A549 (cell line): ENCODE measurements at regions not wholly inside any gene's neighbourhood (a gene's known extent, or its start where the extent isn't known, plus 50 kb on each side); places are given as distances from the start of the nearest gene placed in this dataset.

Source experiments
- ATAC-seq, 2 experiments: fragments of 200-7000 bp in 1 of 2; fragments of >200 bp in 1 of 2; cut with Nextera tagmentation in 1 of 2; cut with Tn5 transposase in 1 of 2; 3 replicates each; pipeline versions ENCODE4 v1.8.0 to v1.9.1; 2018 to 2020; ENCODE audit warnings: mild to moderate bottlenecking in 1 of 2, moderate library complexity in 1 of 2
- CTCF ChIA-PET: fragments of 300-600 bp; sonication (Branson Sonifier 250); formaldehyde crosslinking; extraction: SDS; loops from one replicate; lab custom pipeline; 2021; ENCODE audit warnings: antibody characterized with exemption, inconsistent platforms; lab: Yijun Ruan, JAX
- POLR2A ChIA-PET: fragments of 350-600 bp; formaldehyde crosslinking; extraction: SDS; loops from one replicate; lab custom pipeline; 2021; ENCODE audit warnings: antibody characterized with exemption, inconsistent platforms; lab: Yijun Ruan, JAX
- DNase-seq, 2 experiments: peaks; one replicate each; pipeline versions ENCODE4 v3.0.0 to v3.0.0-alpha.2; 2011 to 2016; ENCODE audit warnings: low read depth in 1 of 2, low spot score in 1 of 2
- FAIRE-seq: peaks from 2 replicates; lab custom pipeline; 2011; peaks lifted over from hg19 to GRCh38; lab: Jason Lieb, UNC
- H3K27ac ChIP-seq, 2 experiments: fragments of >200 bp; sonication (Bioruptor Twin); formaldehyde crosslinking; 3 replicates each; pipeline ENCODE4 v1.5.1; 2016 to 2017
- H3K4me1 ChIP-seq: fragments of >200 bp; sonication (Bioruptor Twin); formaldehyde crosslinking; 3 replicates; pipeline ENCODE4 v1.6.1; 2016
- H3K4me2 ChIP-seq: fragments of >200 bp; sonication (Bioruptor Twin); formaldehyde crosslinking; 3 replicates; pipeline ENCODE4 v1.6.1; 2016
- H3K4me3 ChIP-seq: fragments of >200 bp; sonication (Bioruptor Twin); formaldehyde crosslinking; 3 replicates; pipeline ENCODE4 v1.5.1; 2016
- H3K9me3 ChIP-seq: fragments of >200 bp; sonication (Bioruptor Twin); formaldehyde crosslinking; 3 replicates; pipeline ENCODE4 v1.6.1; 2016
- CBX8 ChIP-seq: fragments of 200-600 bp; sonication (generic); IDR thresholded peaks from 2 replicates; pipeline ENCODE4 v1.6.1; 2016
- CEBPB ChIP-seq, 2 experiments: fragments of >200 bp in 1 of 2; sonication (Bioruptor Twin) in 1 of 2; formaldehyde crosslinking in 1 of 2; IDR thresholded peaks; 2 replicates each; pipeline ENCODE4 v1.6.1; 2012 to 2016
- CHD4 ChIP-seq: fragments of 200-600 bp; sonication (generic); IDR thresholded peaks from 2 replicates; pipeline ENCODE4 v1.6.1; 2016; ENCODE audit warnings: antibody characterized with exemption, mild to moderate bottlenecking, borderline replicate concordance
- EHF ChIP-seq: fragments of 250-450 bp; sonication (Bioruptor Pico); IDR thresholded peaks from 2 replicates; pipeline ENCODE4 v1.5.0; 2020; ENCODE audit warnings: mild to moderate bottlenecking
- ESRRA ChIP-seq: fragments of 150-350 bp; IDR thresholded peaks from 2 replicates; pipeline ENCODE4 v1.6.1; 2014; ENCODE audit warnings: mild to moderate bottlenecking, low read length, borderline replicate concordance
- FOSB ChIP-seq: fragments of 250-450 bp; sonication (Bioruptor Pico); IDR thresholded peaks from 2 replicates; pipeline ENCODE4 v1.5.0; 2020; ENCODE audit warnings: mild to moderate bottlenecking, moderate library complexity
- FOSL2 ChIP-seq, 2 experiments: fragments of 450-650 bp in 1 of 2; fragments of >200 bp in 1 of 2; sonication (Bioruptor Twin) in 1 of 2; formaldehyde crosslinking; IDR thresholded peaks; 2 replicates each; pipeline versions ENCODE4 v1.5.0 to v1.6.1; 2016 to 2020; ENCODE audit warnings: mild to moderate bottlenecking in 1 of 2, moderate library complexity in 1 of 2
- FOXS1 ChIP-seq: fragments of 250-450 bp; sonication (Bioruptor Pico); IDR thresholded peaks from 2 replicates; pipeline ENCODE4 v1.5.0; 2020; ENCODE audit warnings: mild to moderate bottlenecking, moderate library complexity
- GATA3 ChIP-seq: IDR thresholded peaks from 2 replicates; pipeline ENCODE4 v1.6.1; 2012; ENCODE audit warnings: borderline replicate concordance
- HDAC2 ChIP-seq: fragments of 200-600 bp; sonication (generic); IDR thresholded peaks from 2 replicates; pipeline ENCODE4 v1.6.1; 2016
- HOXA7 ChIP-seq: fragments of 250-450 bp; sonication (Bioruptor Pico); IDR thresholded peaks from 2 replicates; pipeline ENCODE4 v1.5.0; 2020; ENCODE audit warnings: mild to moderate bottlenecking, moderate library complexity
- HOXB13 ChIP-seq: fragments of 250-450 bp; sonication (Bioruptor Pico); IDR thresholded peaks from 2 replicates; pipeline ENCODE4 v1.5.0; 2020; ENCODE audit warnings: low read depth, mild to moderate bottlenecking, moderate library complexity
- JUN ChIP-seq, 2 experiments: fragments of >200 bp; sonication (Bioruptor Twin); formaldehyde crosslinking; IDR thresholded peaks; 2 replicates in 1 of 2; 3 replicates in 1 of 2; pipeline ENCODE4 v1.6.1; 2016 to 2017
- JUNB ChIP-seq: fragments of >200 bp; sonication (Bioruptor Twin); formaldehyde crosslinking; IDR thresholded peaks from 2 replicates; pipeline ENCODE4 v1.6.1; 2016
- MAFK ChIP-seq: fragments of 450-650 bp; IDR thresholded peaks from 2 replicates; pipeline ENCODE4 v1.6.1; 2014; ENCODE audit not compliant: partially characterized antibody
- MAZ ChIP-seq: fragments of 150-350 bp; IDR thresholded peaks from 2 replicates; pipeline ENCODE4 v1.6.1; 2014; ENCODE audit warnings: antibody characterized with exemption, low read depth, low read length, borderline replicate concordance
- NFE2L2 ChIP-seq: fragments of 150-350 bp; conservative IDR thresholded peaks from 2 replicates; pipeline ENCODE4 v1.6.1; 2014; ENCODE audit warnings: low read length
- NR3C1 ChIP-seq: fragments of >200 bp; sonication (Bioruptor Twin); formaldehyde crosslinking; IDR thresholded peaks from 3 replicates; pipeline ENCODE4 v1.6.1; 2017
- PHF8 ChIP-seq: fragments of 200-600 bp; sonication (generic); IDR thresholded peaks from 2 replicates; pipeline ENCODE4 v1.6.1; 2016; ENCODE audit warnings: low read depth, mild to moderate bottlenecking, antibody characterized with exemption, moderate library complexity, borderline replicate concordance
- POLR2A ChIP-seq: IDR thresholded peaks from 2 replicates; pipeline ENCODE4 v1.6.1; 2012; ENCODE audit warnings: mild to moderate bottlenecking, low read length
- POLR2AphosphoS2 ChIP-seq: conservative IDR thresholded peaks from 2 replicates; pipeline ENCODE4 v1.6.1; 2012; ENCODE audit warnings: low read length, improper control_type of control experiment, inconsistent platforms
- RAD21 ChIP-seq, 2 experiments: fragments of >200 bp in 1 of 2; sonication (Bioruptor Twin) in 1 of 2; formaldehyde crosslinking in 1 of 2; IDR thresholded peaks in 1 of 2; conservative IDR thresholded peaks in 1 of 2; 2 replicates in 1 of 2; 3 replicates in 1 of 2; pipeline ENCODE4 v1.6.1; 2012 to 2018; ENCODE audit warnings: inconsistent platforms in 1 of 2
- RCOR1 ChIP-seq: fragments of 150-350 bp; IDR thresholded peaks from 2 replicates; pipeline ENCODE4 v1.6.1; 2014; ENCODE audit warnings: antibody characterized with exemption, low read length, low read depth
- RFX5 ChIP-seq: fragments of 450-650 bp; IDR thresholded peaks from 2 replicates; pipeline ENCODE4 v1.7.1; 2014; ENCODE audit warnings: antibody characterized with exemption, mild to moderate bottlenecking, moderate library complexity
- USF2 ChIP-seq: fragments of 450-650 bp; IDR thresholded peaks from 2 replicates; pipeline ENCODE4 v1.6.1; 2014; ENCODE audit warnings: antibody characterized with exemption
- ZFP36 ChIP-seq: fragments of 450-650 bp; IDR thresholded peaks from 2 replicates; pipeline ENCODE4 v1.6.1; 2014; ENCODE audit warnings: borderline replicate concordance; ENCODE audit not compliant: partially characterized antibody
- WGBS: methylation state at CpG from one replicate; pipeline ENCODE4 v1.1.6; 2017; ENCODE audit errors: missing lambda C conversion rate; 5-methylcytosine and 5-hydroxymethylcytosine counted together
- TF ChIP-seq, protein P1 (sequence below): IDR thresholded peaks from 2 replicates; pipeline ENCODE4 v1.6.1; 2012
- TF ChIP-seq, protein P2 (sequence below): fragments of >200 bp; sonication (Bioruptor Twin); formaldehyde crosslinking; IDR thresholded peaks from 2 replicates; pipeline ENCODE4 v1.6.1; 2016
- TF ChIP-seq, protein P3 (sequence below): fragments of >200 bp; sonication (Bioruptor Twin); formaldehyde crosslinking; IDR thresholded peaks from 3 replicates; pipeline ENCODE4 v1.6.1; 2016
- TF ChIP-seq, protein P4 (sequence below): fragments of 250-450 bp; sonication (Bioruptor Pico); IDR thresholded peaks from 2 replicates; pipeline ENCODE4 v1.5.0; 2020; ENCODE audit warnings: low read depth, mild to moderate bottlenecking, moderate library complexity
- TF ChIP-seq, protein P5 (sequence below): IDR thresholded peaks from 2 replicates; pipeline ENCODE4 v1.6.1; 2012

DNA sequence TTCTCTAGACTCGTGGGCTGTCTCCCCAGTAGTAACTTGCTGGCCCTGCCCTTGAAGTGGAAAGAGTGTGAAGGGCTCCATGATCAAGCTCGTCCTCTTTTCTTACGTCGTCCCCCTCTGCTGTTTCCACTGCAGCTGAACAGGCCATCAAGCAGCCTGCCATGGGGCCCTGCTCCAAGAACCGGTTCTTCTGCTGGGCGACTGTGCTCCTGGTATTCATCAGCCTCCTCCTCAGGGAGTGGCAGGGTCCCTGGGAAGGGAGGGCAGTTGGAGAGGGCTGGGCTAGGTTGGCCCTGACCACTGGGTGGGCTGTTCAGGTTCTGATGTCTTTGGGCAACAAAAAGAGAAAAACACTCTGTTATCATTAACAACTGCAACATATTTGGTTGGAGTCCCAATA, 151.5 kb downstream of the FCRL5 start:
- WGBS = 27% methylated on average over 6 of the region's 6 CpGs
- Histone ChIP-seq H3K27ac (no peak overlapping the region), H3K4me2 (no peak overlapping the region), H3K4me3 (no peak overlapping the region), H3K4me1 (no peaks in the 10 kb centered on the region), H3K9me3 (no peaks in the 10 kb centered on the region)
- FAIRE-seq (no peak), DNase-seq (no peak), ATAC-seq (0 out of 6 replicates have a peak, but pooled peaks of 1 of the 2 experiments have one; percentile 11)
- ChIA-PET POLR2A (no interaction called here), CTCF (interaction anchor here (1.1 kb wide), 1 partner anchor 88 kb away, joined by 5 read pairs; no protein-coding TSS in a partner anchor)
- TF ChIP-seq HOXA7 (CRISPR knock-in tag) (no peak), POLR2AphosphoS2 (no peak), FOXS1 (no peak), PHF8 (no peak), CEBPB (IDR thresholded peaks at IDR 0.05) (no peak), RFX5 (no peak), POLR2A (no peak), RAD21 (conservative IDR thresholded peaks at IDR 0.05 in 1 of 2, IDR thresholded peaks at IDR 0.05 in 1 of 2) (no peak), RCOR1 (no peak), NFE2L2 (no peak), FOSL2 (IDR thresholded peaks at IDR 0.05) (no peak), FOSL2 (CRISPR knock-in tag; IDR thresholded peaks at IDR 0.05) (no peak), GATA3 (no peak), JUN (IDR thresholded peaks at IDR 0.05) (no peak), MAFK (no peak)
- TF ChIP-seq, protein P1, sequence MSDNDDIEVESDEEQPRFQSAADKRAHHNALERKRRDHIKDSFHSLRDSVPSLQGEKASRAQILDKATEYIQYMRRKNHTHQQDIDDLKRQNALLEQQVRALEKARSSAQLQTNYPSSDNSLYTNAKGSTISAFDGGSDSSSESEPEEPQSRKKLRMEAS = no peak
- TF ChIP-seq, protein P2, sequence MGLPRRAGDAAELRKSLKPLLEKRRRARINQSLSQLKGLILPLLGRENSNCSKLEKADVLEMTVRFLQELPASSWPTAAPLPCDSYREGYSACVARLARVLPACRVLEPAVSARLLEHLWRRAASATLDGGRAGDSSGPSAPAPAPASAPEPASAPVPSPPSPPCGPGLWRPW = no peak

DNA sequence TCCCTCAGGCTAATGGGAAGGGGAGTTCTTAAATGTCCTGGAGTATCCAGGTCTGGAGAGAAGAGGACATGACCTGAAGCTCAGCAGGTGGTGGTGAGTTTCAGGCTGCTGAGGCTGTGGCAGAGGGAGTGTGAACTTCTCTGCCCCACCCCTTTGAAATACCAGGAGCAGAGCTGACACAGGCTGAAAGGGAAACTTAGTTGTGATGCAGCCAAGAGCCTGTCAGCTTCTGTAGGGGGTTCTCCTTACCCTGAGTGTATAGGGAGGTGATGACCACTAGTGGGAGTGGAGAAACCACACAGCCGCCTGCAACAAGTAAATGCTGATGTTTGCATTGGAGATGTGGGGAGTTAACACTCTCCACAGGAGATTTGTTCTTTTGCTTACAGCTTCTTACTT, 152.3 kb downstream of the FCRL5 start:
- 16% methylated on average over 1 of the region's 1 CpG for WGBS
- ATAC-seq = peak; percentile 64 to 74; a peak in 5 of 6 replicates

GRCh38 chr1:157399343-157399983, 152.9 kb downstream of the FCRL5 start:
- WGBS = 2% methylated on average over 3 of the region's 3 CpGs
- TF ChIP-seq JUNB (no peak), CBX8 (no peak), CHD4 (no peak), HDAC2 (no peak), NR3C1 (no peak), ZFP36 (no peak), ESRRA (no peak), USF2 (no peak), FOSB (CRISPR knock-in tag) (no peak), PHF8 (no peak), FOXS1 (no peak), HOXB13 (CRISPR knock-in tag) (no peak), RFX5 (no peak), EHF (no peak)
- TF ChIP-seq, protein P3, sequence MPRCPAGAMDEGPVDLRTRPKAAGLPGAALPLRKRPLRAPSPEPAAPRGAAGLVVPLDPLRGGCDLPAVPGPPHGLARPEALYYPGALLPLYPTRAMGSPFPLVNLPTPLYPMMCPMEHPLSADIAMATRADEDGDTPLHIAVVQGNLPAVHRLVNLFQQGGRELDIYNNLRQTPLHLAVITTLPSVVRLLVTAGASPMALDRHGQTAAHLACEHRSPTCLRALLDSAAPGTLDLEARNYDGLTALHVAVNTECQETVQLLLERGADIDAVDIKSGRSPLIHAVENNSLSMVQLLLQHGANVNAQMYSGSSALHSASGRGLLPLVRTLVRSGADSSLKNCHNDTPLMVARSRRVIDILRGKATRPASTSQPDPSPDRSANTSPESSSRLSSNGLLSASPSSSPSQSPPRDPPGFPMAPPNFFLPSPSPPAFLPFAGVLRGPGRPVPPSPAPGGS = no peak
- TF ChIP-seq, protein P4, sequence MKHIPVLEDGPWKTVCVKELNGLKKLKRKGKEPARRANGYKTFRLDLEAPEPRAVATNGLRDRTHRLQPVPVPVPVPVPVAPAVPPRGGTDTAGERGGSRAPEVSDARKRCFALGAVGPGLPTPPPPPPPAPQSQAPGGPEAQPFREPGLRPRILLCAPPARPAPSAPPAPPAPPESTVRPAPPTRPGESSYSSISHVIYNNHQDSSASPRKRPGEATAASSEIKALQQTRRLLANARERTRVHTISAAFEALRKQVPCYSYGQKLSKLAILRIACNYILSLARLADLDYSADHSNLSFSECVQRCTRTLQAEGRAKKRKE (CRISPR knock-in tag) = no peak
- TF ChIP-seq, protein P5, sequence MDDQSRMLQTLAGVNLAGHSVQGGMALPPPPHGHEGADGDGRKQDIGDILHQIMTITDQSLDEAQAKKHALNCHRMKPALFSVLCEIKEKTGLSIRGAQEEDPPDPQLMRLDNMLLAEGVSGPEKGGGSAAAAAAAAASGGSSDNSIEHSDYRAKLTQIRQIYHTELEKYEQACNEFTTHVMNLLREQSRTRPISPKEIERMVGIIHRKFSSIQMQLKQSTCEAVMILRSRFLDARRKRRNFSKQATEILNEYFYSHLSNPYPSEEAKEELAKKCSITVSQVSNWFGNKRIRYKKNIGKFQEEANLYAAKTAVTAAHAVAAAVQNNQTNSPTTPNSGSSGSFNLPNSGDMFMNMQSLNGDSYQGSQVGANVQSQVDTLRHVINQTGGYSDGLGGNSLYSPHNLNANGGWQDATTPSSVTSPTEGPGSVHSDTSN = no peak
- H3K4me2 ChIP-seq = no peak overlapping the region
- H3K4me3 ChIP-seq = no peak overlapping the region
- ATAC-seq (no peak), FAIRE-seq (no peak), DNase-seq (no peak)
- no peaks in the 10 kb centered on the region for H3K4me1 ChIP-seq
- ChIA-PET POLR2A (no interaction called here), CTCF (interaction anchor here (1.1 kb wide), 1 partner anchor 90 kb away, joined by 5 read pairs; no protein-coding TSS in a partner anchor)
- H3K9me3 ChIP-seq = no peaks in the 10 kb centered on the region
- no peak overlapping the region for H3K27ac ChIP-seq

More for the DNA sequence above, 152.3 kb downstream of the FCRL5 start:
- FAIRE-seq (no peak), DNase-seq (peak in 1 of 2 experiments; percentile 20)
- TF ChIP-seq MAZ = no peak
- CTCF ChIA-PET = interaction anchor here (1.1 kb wide), 1 partner anchor 89 kb away, joined by 5 read pairs; no protein-coding TSS in a partner anchor
- H3K27ac ChIP-seq = no peak overlapping the region
- H3K4me1 ChIP-seq = no peaks in the 10 kb centered on the region
- no peak overlapping the region for H3K4me3 ChIP-seq
- H3K4me2 ChIP-seq = no peak overlapping the region
- POLR2A ChIA-PET = no interaction called here
- no peaks in the 10 kb centered on the region for H3K9me3 ChIP-seq
